AG09319 (cell line): ENCODE measurements at regions not wholly inside any gene's neighbourhood (a gene's known extent, or its start where the extent isn't known, plus 50 kb on each side); places are given as distances from the start of the nearest gene placed in this dataset.
"Not testable (repeated sequence)": the region's sequence is repeated elsewhere in the genome, so short reads cannot be mapped to it uniquely, and the experiment has no call there.

Experiments used
- DNase-seq: peaks from one replicate; pipeline ENCODE4 v3.0.0-alpha.2; 2010; ENCODE audit warnings: low read depth; ENCODE audit errors: extremely low read depth
- TF ChIP-seq, protein P1 (sequence below): IDR thresholded peaks from 2 replicates; pipeline ENCODE4 v1.5.1; 2011; ENCODE audit warnings: low read depth, mild to moderate bottlenecking, inconsistent platforms, low read length, moderate library complexity

DNA sequence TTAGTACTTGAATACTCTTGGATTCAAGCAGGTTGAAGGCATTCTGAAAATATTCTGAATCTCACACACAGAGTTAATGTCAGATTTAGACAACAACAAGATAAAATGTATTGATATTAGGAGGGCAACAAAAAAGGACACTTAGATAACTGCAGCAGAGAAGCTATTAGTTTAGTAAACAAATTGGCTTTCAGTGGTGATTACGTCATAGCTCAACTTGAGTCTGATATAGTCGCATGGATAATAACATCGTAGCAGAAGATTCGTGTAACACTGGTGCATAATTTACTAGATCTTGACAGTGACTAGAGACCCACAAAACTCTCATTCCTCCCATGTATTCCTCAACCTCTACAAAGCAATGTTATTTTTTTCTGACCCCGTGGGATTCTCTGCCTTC lies 268.3 kb downstream of the KCNJ2 start:
- DNase-seq = no peak

DNA sequence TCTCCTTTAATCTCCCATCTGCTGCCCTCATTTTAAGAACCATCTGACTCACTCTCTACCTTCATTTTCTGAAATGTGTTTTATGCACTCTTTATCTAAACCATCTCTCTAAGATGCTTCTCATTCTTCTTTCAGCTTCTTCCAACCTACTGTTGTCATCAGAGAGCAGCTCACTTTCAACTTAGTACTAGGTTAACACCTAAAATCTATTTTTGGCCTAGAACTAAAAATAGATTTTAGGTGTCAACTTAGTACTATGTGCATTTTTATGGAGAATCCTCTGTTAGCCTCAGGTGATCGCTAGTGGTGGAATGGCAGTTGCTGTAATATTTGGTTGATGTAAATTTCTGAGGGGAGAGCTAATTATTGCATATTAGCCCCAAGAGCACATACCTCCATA lies 277.1 kb downstream of the KCNJ2 start:
- no peak for DNase-seq
- TF ChIP-seq, protein P1, sequence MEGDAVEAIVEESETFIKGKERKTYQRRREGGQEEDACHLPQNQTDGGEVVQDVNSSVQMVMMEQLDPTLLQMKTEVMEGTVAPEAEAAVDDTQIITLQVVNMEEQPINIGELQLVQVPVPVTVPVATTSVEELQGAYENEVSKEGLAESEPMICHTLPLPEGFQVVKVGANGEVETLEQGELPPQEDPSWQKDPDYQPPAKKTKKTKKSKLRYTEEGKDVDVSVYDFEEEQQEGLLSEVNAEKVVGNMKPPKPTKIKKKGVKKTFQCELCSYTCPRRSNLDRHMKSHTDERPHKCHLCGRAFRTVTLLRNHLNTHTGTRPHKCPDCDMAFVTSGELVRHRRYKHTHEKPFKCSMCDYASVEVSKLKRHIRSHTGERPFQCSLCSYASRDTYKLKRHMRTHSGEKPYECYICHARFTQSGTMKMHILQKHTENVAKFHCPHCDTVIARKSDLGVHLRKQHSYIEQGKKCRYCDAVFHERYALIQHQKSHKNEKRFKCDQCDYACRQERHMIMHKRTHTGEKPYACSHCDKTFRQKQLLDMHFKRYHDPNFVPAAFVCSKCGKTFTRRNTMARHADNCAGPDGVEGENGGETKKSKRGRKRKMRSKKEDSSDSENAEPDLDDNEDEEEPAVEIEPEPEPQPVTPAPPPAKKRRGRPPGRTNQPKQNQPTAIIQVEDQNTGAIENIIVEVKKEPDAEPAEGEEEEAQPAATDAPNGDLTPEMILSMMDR = no peak

More for the DNA sequence above, 268.3 kb downstream of the KCNJ2 start:
- TF ChIP-seq, protein P1 = no peak

DNA sequence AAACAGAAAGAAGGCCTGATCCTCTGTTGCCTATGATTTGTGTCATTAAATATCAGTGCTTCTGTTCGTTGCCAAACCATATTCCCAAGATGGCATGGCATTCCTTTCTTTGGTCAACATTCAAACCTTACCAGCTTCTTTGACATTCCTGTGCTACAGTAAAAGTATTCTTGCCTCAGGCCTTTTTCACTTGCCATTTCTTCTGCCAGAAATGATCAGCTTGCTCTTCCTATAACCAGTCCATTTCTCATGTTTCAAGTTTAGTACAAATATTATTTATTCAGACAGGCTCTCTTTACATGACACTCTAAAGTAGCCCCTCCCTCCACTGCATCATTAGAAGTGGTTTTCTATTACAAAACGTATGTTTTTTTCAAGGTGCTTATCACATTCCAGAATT lies 278.3 kb downstream of the KCNJ2 start:
- DNase-seq = no peak
- TF ChIP-seq, protein P1 = no peak

DNA sequence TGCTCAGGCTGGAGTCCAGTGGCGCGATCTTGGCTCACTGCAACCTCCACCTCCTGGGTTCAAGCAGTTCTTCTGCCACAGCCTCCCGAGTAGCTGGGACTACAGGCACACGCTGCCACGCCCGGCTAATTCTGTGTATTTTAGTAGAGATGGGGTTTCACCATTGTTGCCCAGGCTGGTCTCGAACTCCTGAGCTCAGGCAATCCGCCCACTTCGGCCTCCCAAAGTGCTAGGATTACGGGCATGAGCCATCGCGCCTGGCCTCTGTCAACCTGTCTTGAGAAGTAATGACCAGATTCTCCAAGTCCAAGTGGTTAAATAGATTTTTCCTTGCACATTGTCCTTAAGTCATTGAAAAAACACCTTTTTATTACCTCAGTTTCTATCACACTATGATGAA lies 283.7 kb downstream of the KCNJ2 start:
- DNase-seq = not testable (repeated sequence)

DNA sequence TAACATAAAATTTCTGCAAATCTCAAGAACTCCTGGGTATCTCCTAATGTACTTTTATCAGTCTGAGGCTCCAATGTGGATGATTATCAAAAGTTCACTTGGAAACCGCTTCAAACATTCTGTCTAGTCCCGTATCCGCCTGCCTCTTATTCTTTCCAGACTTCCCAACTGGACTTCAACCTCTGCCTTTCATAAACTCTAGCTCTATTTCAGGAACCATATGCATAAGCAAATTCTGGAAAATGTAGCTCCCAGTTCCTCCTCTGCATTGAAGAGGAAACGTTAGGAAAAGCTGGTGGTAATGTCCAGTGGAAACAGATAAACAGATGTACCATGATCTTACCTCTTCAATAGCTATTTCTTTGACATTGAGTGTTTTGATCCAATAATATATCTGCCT lies 285.0 kb downstream of the KCNJ2 start:
- TF ChIP-seq, protein P1 = no peak
- no peak for DNase-seq

DNA sequence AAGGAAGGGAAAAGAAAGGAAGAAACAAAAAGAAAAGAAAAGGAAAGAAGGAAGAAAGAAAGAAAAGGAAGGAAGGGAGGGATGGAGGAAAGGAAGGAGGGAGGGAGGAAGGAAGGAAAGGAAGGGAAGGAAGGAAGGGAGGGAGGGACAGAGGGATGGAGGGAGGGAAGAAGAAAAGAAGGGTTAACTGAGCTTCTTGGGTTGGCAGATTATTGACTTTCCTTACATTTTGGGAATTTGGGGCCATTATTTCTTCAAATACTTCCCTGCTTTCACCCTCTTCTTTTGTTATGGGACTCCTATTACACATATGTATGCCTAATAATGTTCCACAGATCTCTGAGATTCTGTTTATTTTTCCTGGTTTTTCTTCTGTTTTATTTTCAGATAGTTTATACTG lies 285.6 kb downstream of the KCNJ2 start:
- TF ChIP-seq, protein P1 = no peak
- no peak for DNase-seq

DNA sequence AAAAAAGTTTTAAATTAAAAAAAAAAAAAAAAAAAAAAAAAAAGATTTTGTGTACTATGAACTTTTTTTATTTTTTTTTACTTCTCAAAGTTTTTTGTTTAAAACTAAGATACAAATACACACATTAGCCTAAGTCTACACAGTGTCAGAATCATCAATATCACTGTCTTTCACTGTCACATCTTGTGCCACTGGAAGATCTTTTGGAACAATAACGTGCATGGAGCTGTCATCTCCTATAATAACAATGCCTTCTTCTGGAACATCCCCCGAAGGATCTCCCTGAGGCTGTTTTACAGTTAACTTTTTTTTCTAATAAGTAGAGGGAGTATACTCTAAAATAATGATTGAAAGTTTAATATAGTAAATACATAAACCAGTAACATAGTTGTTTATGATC lies 295.7 kb downstream of the KCNJ2 start:
- TF ChIP-seq, protein P1 = no peak
- DNase-seq = no peak

DNA sequence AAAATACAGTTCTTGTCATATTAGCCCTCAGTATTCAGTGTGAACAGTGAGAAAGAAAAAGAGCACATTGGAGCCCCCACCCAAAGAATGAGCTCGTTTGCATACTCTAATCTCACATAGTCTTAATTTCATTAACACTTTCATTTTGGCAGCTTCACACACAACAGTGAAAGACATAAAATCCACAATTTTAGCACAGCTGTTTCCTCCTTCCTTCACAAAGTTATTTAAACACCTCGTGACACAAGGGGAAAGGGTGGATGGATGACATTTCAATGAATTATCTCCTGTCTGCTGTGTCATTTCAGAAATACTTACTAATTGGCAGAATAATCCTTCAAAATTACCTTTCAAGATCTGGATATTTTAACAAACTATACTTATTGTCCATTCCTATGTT lies 299.3 kb downstream of the KCNJ2 start:
- TF ChIP-seq, protein P1 = no peak
- DNase-seq = no peak
